Endothelial cell (in vitro differentiated cells): ENCODE measurements at regions not wholly inside any gene's neighbourhood (a gene's known extent, or its start where the extent isn't known, plus 50 kb on each side); places are given as distances from the start of the nearest gene placed in this dataset.
A peak's percentile ranks its signal among the peaks of the same experiment; 100 is the strongest.

Experiments used
- DNase-seq: peaks from one replicate; pipeline ENCODE4 v3.0.0; 2021; ENCODE audit warnings: low spot score
- H3K27ac Mint-ChIP-seq: one replicate; pipeline ENCODE4 v1.8.0; 2021; ENCODE audit warnings: mixed read lengths, inconsistent platforms; ENCODE audit not compliant: unreplicated experiment
- H3K27me3 Mint-ChIP-seq: one replicate; pipeline ENCODE4 v1.8.0; 2021; ENCODE audit warnings: mild to moderate bottlenecking, moderate library complexity, mixed read lengths, inconsistent platforms; ENCODE audit not compliant: unreplicated experiment
- H3K36me3 Mint-ChIP-seq: one replicate; pipeline ENCODE4 v1.8.0; 2021; ENCODE audit warnings: mild to moderate bottlenecking, low read depth, mixed read lengths, inconsistent platforms; ENCODE audit not compliant: unreplicated experiment
- H3K4me1 Mint-ChIP-seq: one replicate; pipeline ENCODE4 v1.8.0; 2021; ENCODE audit warnings: mild to moderate bottlenecking, mixed read lengths, inconsistent platforms; ENCODE audit not compliant: unreplicated experiment
- H3K4me3 Mint-ChIP-seq: one replicate; pipeline ENCODE4 v1.8.0; 2021; ENCODE audit warnings: mild to moderate bottlenecking, mixed read lengths, inconsistent platforms; ENCODE audit not compliant: unreplicated experiment
- H3K9me3 Mint-ChIP-seq: one replicate; pipeline ENCODE4 v1.8.0; 2021; ENCODE audit warnings: mixed read lengths, inconsistent platforms; ENCODE audit not compliant: unreplicated experiment
- CTCF ChIP-seq: fragments of 200-600 bp; sonication (generic); IDR thresholded peaks from one replicate; pipeline ENCODE4 v1.5.0; 2021; ENCODE audit warnings: antibody characterized with exemption; ENCODE audit not compliant: unreplicated experiment

DNA sequence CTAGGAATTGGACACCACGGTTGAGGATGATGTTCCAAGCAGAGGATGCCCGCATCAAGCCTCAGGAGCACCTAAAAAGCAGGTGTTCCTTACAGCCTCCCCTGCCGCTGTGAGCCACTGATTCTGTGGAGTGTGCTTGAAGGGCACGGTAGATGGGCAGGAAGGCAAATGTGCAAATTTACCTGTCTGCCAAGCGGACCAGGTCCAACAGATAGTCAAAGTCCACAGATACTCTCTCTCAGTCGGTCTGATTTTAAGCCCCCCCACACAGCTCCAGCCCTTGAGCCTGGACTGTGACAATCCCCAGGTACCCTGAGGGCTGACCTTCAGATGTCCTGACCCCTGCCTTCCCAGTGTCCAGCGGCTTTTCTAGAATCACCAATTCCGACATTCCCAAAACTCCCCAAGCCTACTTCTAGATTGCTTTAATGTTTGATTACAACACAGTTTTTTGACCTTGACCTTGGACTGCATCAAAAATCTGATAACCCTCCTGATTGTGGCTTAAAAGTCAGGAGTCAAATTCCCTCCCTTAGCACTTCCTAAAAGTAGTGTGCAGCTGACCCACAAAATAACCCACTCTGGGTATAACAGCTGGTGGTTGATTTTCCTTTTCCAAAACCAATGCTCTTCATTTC lies 208.8 kb upstream of the NCKAP5 start:
- Mint-ChIP-seq H3K9me3 (no peaks in the 10 kb centered on the region), H3K27ac (no peak overlapping the region), H3K36me3 (no peaks in the 10 kb centered on the region), H3K27me3 (no peaks in the 10 kb centered on the region), H3K4me3 (no peak overlapping the region), H3K4me1 (no peaks in the 10 kb centered on the region)
- TF ChIP-seq CTCF, result no peak
- no peak for DNase-seq

DNA sequence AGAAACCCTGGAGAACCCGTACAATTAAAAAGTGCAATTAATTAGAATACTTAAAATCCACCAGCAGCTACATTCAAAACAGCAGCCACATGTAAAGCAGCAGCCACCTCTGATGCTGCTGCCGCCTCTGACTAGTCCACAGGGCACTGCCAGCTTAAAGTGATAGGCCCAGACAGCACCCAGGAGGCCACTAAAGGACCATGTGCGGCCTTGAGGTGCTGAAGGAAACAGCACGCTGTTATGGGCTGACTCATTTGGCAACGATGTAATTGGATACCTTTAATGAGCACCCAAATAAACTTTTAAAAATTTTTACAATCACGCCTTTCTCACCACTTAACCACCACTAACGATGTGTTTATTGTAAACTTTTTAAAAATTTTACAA lies 209.3 kb upstream of the NCKAP5 start:
- DNase-seq, result no peak
- no peaks in the 10 kb centered on the region for H3K9me3 Mint-ChIP-seq
- no peak for TF ChIP-seq CTCF

DNA sequence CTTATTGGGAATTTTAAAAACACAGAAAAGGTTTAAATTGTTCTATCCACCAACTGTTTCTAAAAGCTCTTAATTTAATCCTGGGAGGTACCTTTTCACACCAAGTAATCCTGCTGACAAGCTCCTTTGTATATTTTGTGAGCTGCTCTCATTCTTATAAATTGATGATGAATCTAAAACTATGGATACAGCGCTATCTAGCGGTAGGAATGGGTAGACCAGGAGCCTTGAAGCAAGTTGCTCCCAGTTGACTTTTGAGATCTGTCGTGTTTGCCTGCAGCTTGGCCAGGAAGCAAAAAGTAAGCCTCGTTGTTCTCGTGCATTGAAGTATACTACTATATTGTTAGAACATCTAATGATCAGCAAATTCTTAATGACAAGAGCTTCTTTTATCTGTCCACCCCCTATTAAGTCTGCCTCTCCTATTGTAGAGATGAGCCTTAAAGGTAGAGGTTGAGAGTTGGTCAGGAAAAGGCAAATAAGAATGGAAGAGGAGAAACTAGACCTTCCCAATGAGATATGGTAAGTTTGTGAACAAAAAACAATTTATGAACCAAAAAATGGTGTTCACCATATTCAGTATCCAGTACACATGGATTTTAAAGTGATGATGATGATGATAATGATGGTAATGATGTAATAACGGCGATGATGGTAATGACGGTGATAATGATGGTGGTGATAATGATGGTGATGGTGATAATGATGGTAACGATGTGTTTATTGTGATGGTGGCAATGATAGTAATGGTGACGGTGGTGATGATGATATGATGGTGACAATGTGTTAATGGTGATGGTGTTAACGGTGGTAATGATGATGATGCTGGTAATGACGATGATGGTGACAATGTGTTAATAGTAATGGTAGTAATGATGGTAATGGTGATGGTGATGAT lies 212.1 kb upstream of the NCKAP5 start:
- no peaks in the 10 kb centered on the region for H3K36me3 Mint-ChIP-seq

More for the DNA sequence above, 209.3 kb upstream of the NCKAP5 start:
- Mint-ChIP-seq H3K4me3 (no peak overlapping the region), H3K4me1 (no peaks in the 10 kb centered on the region), H3K27me3 (no peaks in the 10 kb centered on the region), H3K36me3 (no peaks in the 10 kb centered on the region), H3K27ac (no peak overlapping the region)

GRCh38 chr2:133780997-133781513 lies 212.8 kb upstream of the NCKAP5 start:
- H3K4me3 Mint-ChIP-seq, result no peak overlapping the region
- no peak overlapping the region for H3K27ac Mint-ChIP-seq
- H3K36me3 Mint-ChIP-seq, result no peaks in the 10 kb centered on the region
- H3K27me3 Mint-ChIP-seq, result no peaks in the 10 kb centered on the region
- DNase-seq, result no peak
- H3K4me1 Mint-ChIP-seq, result no peaks in the 10 kb centered on the region
- H3K9me3 Mint-ChIP-seq, result no peaks in the 10 kb centered on the region
- TF ChIP-seq CTCF, result no peak

More for the DNA sequence above, 212.1 kb upstream of the NCKAP5 start:
- Mint-ChIP-seq H3K4me3 (no peak overlapping the region), H3K27me3 (no peaks in the 10 kb centered on the region), H3K9me3 (no peaks in the 10 kb centered on the region), H3K4me1 (no peaks in the 10 kb centered on the region), H3K27ac (no peak overlapping the region)
- peak; percentile 68 for DNase-seq
- TF ChIP-seq CTCF, result peak; percentile 79

- no peak for DNase-seq
- TF ChIP-seq CTCF, result no peak
- H3K27ac Mint-ChIP-seq, result no peak overlapping the region
- H3K4me1 Mint-ChIP-seq, result no peaks in the 10 kb centered on the region
- H3K4me3 Mint-ChIP-seq, result no peak overlapping the region
- no peaks in the 10 kb centered on the region for H3K27me3 Mint-ChIP-seq
- H3K36me3 Mint-ChIP-seq, result no peaks in the 10 kb centered on the region
- H3K9me3 Mint-ChIP-seq, result no peaks in the 10 kb centered on the region
Measured at GRCh38 chr2:133787207-133787606, 218.9 kb upstream of the NCKAP5 start.
